Stimulated activated CD4-positive, alpha-beta T cell treated with anti-CD3 and anti-CD28 coated beads, TNF-alpha, amount 100 ng/mL, for 1 hour (primary cell): ENCODE measurements at regions not wholly inside any gene's neighbourhood (a gene's known extent, or its start where the extent isn't known, plus 50 kb on each side); places are given as distances from the start of the nearest gene placed in this dataset.

ENCODE experiments used
- DNase-seq, 3 donors: peaks; one replicate each; pipeline ENCODE4 v3.0.0-alpha.2; 2020; ENCODE audit warnings: low read depth in 3 of 3, low spot score in 1 of 3

DNA sequence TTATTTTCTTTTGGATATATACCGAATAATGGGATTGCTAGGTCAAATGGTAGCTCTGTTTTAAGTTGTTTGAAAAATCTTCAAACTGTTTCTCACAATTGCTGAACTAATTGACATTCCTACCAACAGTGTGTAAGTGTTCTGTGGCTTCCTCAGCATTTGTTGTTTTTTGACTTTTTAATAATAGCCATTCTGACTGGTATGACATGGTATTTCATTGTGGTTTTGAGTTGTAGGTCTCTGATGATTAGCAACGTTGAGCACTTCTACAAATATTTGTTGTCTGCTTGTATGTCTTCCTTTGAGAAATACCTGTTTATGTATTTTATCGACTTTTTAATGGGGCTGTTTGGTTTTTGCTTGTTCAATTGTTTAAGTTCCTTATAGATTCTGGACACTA is 680.1 kb upstream of the GRIA3 start:
- no peak for DNase-seq

DNA sequence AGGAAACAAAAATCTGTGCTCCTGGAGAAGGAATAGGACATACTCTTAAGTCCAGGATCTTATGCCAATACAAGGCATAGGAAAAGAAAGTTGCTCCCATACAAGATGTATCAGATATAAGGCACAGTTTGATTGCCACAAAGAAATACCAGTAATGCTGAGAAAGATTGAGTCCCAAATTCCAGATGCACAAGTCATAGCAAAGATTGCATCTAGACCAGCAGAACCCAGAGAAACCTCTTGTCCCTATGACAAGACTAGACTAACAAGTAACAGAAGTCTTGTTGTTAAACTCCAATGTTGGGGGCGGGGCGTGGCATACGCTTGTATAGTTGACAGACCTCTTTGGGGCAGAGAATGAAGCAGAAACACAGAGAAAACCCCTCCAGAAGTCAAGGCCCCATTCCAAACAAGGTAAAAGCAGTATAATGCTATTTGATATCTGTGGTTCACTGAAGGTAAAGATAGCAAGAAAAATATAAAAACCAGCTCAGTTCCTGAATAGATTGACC is 671.5 kb upstream of the GRIA3 start:
- no peak for DNase-seq

- DNase-seq = no peak
Measured at GRCh38 chrX:122517786-122518185, 666.3 kb upstream of the GRIA3 start.

- DNase-seq = no peak
Measured at GRCh38 chrX:122545778-122546177, 638.3 kb upstream of the GRIA3 start.

- no peak for DNase-seq
Measured at GRCh38 chrX:122546269-122546668, 637.8 kb upstream of the GRIA3 start.

DNA sequence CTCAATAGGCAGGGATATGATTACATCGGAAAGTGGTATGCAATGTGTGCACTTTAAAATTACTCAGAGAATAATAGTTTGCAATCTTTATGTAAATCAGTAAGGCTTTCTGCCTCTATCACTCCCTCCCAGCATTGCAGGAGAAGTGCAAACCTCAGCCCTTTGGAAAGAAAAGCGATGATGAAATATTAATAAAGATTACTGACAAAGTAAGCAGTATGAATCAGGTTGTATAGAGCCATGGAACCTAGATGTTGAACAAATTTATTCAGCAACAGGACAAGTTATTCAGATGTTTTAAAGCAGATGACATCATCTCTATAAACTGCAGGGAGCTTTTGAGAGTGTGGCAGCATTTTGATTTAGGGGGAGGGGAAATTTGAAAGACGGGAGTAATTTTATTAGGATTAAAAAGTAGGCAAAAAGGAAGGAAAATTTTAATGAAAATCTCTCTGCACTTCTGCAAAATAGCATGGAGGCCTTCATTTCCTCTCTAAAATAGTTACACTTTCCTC is 631.7 kb upstream of the GRIA3 start:
- no peak for DNase-seq

- no peak for DNase-seq
Measured at GRCh38 chrX:122555925-122556324, 628.2 kb upstream of the GRIA3 start.

DNA sequence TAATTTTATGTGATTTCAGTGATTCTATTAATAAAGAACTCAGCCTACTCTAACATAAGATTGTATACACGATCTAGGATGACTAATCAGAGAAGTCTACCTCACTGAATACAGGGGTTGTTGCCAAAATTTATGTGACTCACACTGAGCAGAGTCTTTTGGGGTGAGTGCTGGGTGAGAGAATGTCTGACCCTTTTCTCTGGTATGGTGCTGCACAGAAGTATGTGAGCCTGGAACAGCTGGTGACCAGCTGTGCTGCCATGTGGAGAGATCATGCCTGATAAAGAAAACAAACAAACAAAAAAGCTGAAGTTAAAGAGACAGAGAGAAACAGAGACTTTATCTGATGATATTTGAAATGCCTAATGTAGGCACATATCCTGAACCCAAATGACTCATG is 618.1 kb upstream of the GRIA3 start:
- no peak for DNase-seq

GRCh38 chrX:122566401-122566800 is 617.7 kb upstream of the GRIA3 start:
- DNase-seq = no peak

DNA sequence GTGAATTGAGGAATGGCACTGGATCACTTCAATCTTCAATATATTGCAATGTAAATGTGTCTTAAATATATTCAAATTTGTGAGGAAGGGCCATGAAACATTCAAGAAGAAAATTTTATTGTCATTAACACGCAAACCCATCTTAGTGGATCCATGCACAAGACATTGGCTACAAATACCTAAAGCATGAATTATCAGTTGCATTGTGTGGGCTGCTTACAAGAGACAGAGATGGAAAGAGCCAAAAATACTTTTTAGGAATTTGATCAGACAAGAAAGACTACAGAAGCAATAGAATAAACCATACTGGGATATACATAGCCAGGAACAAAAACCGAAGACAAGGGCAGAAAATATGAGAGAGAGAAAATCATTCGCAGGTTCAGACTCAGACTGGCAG is 616.2 kb upstream of the GRIA3 start:
- no peak for DNase-seq

DNA sequence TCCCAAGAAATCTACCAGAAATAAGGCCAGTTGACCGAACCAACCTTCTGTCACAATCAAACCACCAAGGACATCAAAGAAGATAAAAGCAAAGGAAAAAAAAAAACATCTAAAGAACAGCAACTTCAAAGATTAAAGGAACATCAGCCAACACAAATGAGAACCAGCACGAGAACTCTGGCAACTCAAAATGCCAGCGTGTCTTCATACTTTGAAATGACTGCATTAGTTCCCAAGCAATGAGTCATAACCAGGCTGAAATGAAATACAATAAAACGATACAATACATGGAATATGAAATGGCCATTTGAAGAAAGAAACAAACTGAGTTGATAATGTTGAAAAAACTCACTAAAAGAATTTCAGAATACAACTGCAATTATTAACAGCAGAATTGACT is 611.6 kb upstream of the GRIA3 start:
- no peak for DNase-seq

DNA sequence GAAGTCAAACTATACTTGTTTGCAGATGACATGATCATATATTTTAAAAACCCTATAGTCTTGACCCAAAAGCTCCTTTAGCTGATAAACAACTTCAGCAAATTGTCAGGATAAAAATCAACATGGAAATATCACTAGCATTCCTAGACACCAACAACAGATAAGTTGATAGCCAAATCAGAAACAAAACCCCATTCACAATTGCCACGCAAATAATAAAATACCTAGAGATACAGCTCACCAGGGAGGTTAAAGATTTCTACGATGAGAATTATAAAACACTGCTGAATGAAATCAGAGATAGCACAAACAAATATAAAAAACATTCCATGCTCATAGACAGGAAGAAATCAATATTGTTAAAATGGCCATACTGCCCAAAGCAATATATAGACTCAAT is 605.0 kb upstream of the GRIA3 start:
- DNase-seq = no peak

DNA sequence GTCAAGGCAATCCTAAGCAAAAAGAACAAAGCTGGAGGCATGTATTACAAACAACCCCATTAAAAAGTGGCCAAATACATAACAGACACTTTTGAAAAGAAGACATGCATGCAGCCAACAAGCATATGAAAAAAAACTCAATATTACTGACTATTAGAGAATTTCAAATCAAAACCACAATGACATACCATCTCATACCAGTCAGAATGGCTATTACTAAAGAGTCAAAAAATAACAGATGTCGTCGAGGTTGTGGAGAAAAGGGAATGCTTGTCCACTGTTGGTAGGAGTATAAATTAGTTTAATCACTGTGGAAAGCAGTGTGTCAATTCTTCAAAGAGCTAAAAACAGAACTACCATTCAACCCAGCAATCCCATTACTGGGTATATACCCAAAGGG is 604.6 kb upstream of the GRIA3 start:
- no peak for DNase-seq

DNA sequence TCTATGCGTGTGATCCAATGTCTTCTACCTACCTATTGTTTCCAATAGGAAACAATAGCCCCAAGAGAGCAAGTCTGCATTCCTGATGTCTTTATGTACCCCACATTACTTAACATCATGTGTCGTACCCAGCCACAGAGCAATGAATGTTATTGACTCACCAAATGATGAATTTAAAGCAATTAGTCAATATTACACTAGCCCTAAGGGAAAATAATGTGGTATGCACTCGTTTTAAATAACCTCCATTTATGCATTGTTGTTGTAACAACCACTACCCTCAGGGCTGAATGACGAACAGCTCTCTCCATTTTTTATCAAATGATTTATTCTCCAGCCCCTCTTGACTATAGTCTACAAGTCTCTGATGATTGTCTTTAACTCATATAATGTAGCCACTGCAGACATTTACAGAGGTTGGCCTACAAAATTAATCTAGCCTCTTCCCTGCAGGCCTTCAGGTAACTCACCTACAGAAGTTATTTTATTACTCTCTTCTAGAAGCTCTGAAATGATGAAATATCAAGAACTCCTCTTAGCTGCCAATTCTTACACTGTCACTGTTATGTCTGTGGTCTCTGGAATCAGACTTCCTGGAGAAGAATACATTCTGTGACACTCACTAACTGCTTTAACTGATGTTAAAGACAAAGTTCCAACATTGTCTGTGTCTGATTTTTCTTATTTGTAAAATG is 601.7 kb upstream of the GRIA3 start:
- DNase-seq = no peak

DNA sequence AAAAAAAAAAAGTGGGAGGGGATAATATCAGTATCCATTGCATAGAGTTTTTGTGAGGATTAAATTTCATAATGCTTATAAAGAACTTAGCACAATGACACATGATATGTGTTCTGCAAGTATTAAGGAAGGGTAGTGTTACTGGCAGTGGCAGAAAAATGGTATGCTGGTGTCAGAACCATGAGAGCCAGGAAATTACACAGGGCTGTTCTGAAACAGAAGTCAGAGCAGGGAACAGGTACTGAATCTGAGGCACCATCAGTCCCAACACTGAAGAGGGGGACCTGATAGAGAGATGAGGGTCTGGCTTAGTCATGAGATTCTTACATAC is 601.1 kb upstream of the GRIA3 start:
- no peak for DNase-seq

DNA sequence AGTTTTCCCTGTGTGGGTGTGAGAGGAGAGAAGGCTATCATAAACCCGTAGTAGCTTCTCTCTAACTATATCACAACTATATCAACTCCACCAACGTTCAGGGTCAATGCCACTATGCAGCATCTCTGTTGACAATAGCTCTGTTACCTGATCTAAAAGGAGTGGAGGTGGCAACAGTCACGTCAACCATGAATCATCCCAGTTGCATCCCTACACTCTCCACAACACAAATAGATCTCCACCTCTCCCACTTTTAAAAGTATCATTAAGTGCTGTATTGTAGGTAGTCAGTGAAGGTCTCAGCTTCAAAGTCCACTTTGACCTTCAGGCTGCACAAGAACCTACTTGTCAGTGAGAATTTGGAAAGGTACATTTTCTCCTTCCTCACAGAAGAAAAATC is 600.5 kb upstream of the GRIA3 start:
- DNase-seq = no peak

- DNase-seq = no peak
Measured at GRCh38 chrX:122584981-122585380, 599.1 kb upstream of the GRIA3 start.

DNA sequence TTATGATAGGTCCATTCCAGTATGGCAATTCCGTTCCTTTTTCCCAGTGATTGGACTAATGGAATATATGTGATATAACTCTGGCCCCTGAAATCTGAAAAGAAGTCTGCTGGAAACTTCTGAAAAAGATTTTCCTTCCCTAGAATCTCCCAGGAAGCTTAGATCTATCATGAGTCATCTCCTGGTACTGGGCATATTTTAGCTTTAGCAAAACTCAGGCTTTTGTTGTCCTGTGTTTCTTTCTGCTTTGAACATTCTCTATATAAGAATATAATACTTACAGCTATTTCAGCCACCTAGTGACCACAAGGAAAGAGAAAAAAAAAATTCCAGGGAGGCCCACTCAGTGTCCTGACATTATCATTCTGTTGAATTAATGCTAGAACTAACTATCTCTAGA is 597.2 kb upstream of the GRIA3 start:
- DNase-seq = no peak

DNA sequence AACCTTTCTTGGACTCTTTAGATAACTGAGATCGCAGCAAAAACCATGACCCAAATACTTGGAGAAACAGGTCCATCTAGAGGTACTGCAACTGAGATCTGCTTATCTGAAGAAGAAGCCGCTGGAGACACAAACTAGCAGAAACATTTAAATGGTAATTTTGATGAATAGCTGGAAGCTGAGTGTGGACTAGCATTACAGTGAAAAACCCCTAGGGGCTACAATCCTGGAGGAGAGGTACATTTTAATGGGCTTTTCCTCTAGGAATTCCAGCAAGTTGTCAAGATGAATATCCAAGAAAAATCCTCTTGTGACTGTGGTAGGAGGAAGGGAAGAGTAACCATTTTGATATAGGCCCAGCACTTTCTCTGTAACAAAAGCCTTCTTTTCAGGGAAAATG is 592.5 kb upstream of the GRIA3 start:
- no peak for DNase-seq

DNA sequence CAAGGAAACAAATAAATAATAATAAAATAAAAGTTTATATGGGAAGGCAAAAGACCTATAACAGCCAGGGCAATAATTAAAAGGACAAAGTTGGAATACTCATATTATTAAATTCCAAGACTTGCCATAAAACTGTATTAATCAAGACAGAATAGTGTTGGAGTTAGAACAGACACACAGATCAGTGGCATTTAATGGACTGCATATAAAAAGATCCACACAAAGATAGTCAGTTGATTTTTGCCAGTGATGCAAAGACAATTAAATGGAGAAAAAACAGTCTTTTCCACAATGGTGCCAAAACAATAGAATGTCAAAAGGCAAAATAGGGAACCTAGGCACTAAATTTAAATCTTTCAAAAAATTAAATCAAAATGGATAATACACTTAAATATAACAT is 587.1 kb upstream of the GRIA3 start:
- DNase-seq = no peak

DNA sequence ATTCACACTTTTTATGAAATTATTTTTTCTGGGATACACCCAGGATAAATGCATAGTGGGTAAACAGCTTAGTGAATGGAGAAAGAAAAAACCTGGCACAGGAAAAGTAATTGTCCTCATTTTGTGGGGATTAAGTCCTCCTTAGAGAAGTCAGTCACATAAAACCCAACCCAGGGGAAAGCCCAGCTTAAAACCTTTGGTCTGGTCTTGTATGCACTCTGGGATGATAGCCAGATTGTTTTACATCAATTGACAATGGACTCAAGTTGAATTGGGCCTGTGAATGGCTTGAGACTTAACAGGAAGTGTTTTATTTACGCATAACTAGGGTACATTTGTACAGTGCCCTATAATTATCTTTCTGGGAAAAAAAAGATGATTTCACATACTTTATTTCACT is 561.3 kb upstream of the GRIA3 start:
- no peak for DNase-seq

DNA sequence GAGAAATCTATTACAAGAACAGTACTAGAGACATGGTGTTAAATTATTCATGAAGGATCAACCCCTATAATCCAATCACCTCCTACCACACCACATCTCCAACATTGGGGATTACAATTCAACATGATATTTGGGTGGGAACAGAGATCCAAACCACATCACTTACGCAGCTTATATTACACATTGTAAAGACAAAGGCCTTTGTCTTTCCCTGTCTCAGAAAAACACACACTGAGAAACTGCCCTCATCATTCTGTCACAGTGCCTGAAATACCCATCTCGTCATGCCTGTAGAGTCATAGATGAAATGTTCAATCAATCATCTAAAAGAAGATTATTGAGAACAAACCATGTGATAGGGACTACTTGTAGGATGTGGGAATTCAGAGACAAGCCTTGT is 558.8 kb upstream of the GRIA3 start:
- DNase-seq = no peak

- DNase-seq = no peak
Measured at GRCh38 chrX:122625821-122626220, 558.3 kb upstream of the GRIA3 start.
